ENCODE measurements at regions not wholly inside any gene's neighbourhood (a gene's known extent, or its start where the extent isn't known, plus 50 kb on each side); places are given as distances from the start of the nearest gene placed in this dataset.
A peak's percentile ranks its signal among the peaks of the same experiment; 100 is the strongest.

GRCh38 chr6:119566546-119567260 is 217.1 kb upstream of the MAN1A1 start:
- H3K36me3 ChIP-seq (ENCODE audit: control insufficient read depth, insufficient read depth, low read length): no peaks in the 10 kb centered on the region
- peak overlapping the region; percentile 95 for H2AFZ ChIP-seq (ENCODE audit: low read depth, low read length)
- H3K4me2 ChIP-seq (ENCODE audit: insufficient read depth, low read length): peak overlapping the region; percentile 77
- ChIA-PET POLR2A (interaction anchor here (0.7 kb wide), 1 partner anchor 434 kb away, joined by 3 read pairs; no protein-coding TSS in a partner anchor), CTCF (ENCODE audit: low intra/inter-chr PET ratio) (no interaction called here)
- H3K9me3 ChIP-seq (replicated peaks; ENCODE audit: control insufficient read depth, insufficient read depth, low read depth, low read length): no peaks in the 10 kb centered on the region
- in situ Hi-C loops (cut with MboI): no loop called here
- peak overlapping the region in 1 of 2 experiments; percentile 70; a peak in 2 of 4 replicates for H3K9ac ChIP-seq (ENCODE audit: insufficient read depth in 1 of 2, low read depth in 2 of 2, low read length in 2 of 2)
- peak overlapping the region; percentile 42 for H3K4me3 ChIP-seq
- DNase-seq (ENCODE audit: extremely low read depth in 1 of 4, low spot score in 3 of 4) (peak in 3 of 4 experiments; percentile 12 to 91 (median 59)), FAIRE-seq (peak; percentile 92), ATAC-seq (peak; percentile 99)
- no peaks in the 10 kb centered on the region for H4K20me1 ChIP-seq (replicated peaks; ENCODE audit: control insufficient read depth, insufficient read depth, low read length)
- H3K79me2 ChIP-seq (ENCODE audit: control insufficient read depth, insufficient read depth, low read length): no peaks in the 10 kb centered on the region
- whole genome bisulfite sequencing (ENCODE audit: insufficient coverage, low coverage, missing lambda C conversion rate): 22% methylated on average over 19 of the region's 19 CpGs
- no peaks in the 10 kb centered on the region for H3K9me1 ChIP-seq (ENCODE audit: control insufficient read depth, insufficient read depth, low read length)
- H3K27ac ChIP-seq (ENCODE audit: extremely low read depth, low read depth, low read length): peak overlapping the region; percentile 84
- BruUV-seq (replicated peaks): no TSS peak
- H3K4me1 ChIP-seq (replicated peaks in 1 of 2; ENCODE audit: control insufficient read depth in 2 of 2, insufficient read depth in 2 of 2, low read length in 2 of 2): peaks cover 0 to 3% of the 10 kb centered on the region in 2 experiments; a peak in 2 of 5 replicates
- H3K27me3 ChIP-seq (ENCODE audit: control insufficient read depth in 2 of 2, insufficient read depth in 2 of 2, low read length in 2 of 2): no peaks in the 10 kb centered on the region
- intact Hi-C loops (cut with micrococcal nuclease): loop anchor here (10.0 kb wide), 1 partner anchor 158 kb away; no protein-coding TSS in a partner anchor
- TF ChIP-seq E2F4 (CRISPR knock-in tag; IDR thresholded peaks at IDR 0.05; ENCODE audit: low read depth) (no peak), NFYB (IDR thresholded peaks at IDR 0.05; ENCODE audit: extremely low read depth, insufficient read length) (no peak), PHF21A (IDR thresholded peaks at IDR 0.05; ENCODE audit: borderline replicate concordance, low read depth) (no peak), TBL1XR1 (IDR thresholded peaks at IDR 0.05; ENCODE audit: low read length in 2 of 2) (no peak), CREBBP (IDR thresholded peaks at IDR 0.05; ENCODE audit: low read depth, low read length) (no peak), ZNF398 (CRISPR knock-in tag; IDR thresholded peaks at IDR 0.05) (no peak), FOXA3 (CRISPR knock-in tag; conservative IDR thresholded peaks at IDR 0.05 in 1 of 2, IDR thresholded peaks at IDR 0.05 in 1 of 2) (no peak), NR1H2 (CRISPR knock-in tag; IDR thresholded peaks at IDR 0.05) (no peak), SMAD2 (IDR thresholded peaks at IDR 0.05; ENCODE audit: low read depth, low read length) (no peak)
